NCI-H1105 treated with DMSO at 0.1 percent for 48 hours (cell line): ENCODE measurements at regions not wholly inside any gene's neighbourhood (a gene's known extent, or its start where the extent isn't known, plus 50 kb on each side); places are given as distances from the start of the nearest gene placed in this dataset.
"Not testable (repeated sequence)": the region's sequence is repeated elsewhere in the genome, so short reads cannot be mapped to it uniquely, and the experiment has no call there.

Experiments
- DNase-seq: peaks from one replicate; lab custom pipeline; 2025; lab: John Stamatoyannopoulos, UW

DNA sequence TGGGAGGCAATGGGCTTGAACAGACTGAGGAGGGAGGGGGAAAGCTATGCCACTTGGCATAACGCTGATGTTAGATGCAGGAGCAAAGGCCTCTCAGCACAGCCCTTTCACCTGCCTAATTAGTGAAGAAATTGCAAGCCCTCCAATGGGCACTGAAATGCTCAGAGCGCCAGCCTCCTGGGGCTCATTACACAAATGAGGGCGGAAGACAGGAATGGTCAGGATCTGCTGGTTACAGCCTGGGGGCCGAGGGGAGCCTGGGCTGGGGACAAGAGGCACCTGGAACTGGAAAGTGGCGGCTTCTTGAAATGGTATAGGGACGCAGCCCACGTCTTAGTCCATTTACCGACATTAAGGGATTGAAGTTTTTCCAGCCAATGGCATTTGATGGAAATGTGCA is 50.2 kb upstream of the PLET1 start:
- DNase-seq, result no peak

GRCh38 chr11:112315057-112315720 is 54.5 kb upstream of the PLET1 start:
- DNase-seq, result no peak

- DNase-seq, result no peak
These were observed 55.4 kb upstream of the PLET1 start for GRCh38 chr11:112315861-112316739.

- DNase-seq, result no peak
These were observed 56.3 kb upstream of the PLET1 start for GRCh38 chr11:112316971-112317370.

DNA sequence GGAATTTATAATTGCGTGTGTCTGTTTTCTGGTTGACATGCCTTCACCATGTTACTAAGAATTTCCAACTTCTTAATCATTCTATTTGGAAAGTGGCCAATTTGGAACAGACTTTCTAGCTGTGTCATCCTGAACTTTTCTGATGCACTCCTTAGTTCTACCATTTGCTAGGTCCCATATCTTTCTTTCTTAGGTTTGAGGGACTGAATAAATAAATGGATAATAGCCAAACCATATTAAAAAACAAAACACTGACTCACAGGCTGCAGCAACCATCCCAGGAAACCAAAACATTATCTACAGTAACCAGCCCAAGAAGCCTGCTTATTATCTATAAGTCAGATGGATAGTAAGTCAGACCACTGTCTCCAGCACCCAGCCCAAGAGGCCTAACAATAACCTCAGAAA is 57.5 kb upstream of the PLET1 start:
- DNase-seq, result no peak

GRCh38 chr11:112318661-112319060 is 58.0 kb upstream of the PLET1 start:
- no peak for DNase-seq

DNA sequence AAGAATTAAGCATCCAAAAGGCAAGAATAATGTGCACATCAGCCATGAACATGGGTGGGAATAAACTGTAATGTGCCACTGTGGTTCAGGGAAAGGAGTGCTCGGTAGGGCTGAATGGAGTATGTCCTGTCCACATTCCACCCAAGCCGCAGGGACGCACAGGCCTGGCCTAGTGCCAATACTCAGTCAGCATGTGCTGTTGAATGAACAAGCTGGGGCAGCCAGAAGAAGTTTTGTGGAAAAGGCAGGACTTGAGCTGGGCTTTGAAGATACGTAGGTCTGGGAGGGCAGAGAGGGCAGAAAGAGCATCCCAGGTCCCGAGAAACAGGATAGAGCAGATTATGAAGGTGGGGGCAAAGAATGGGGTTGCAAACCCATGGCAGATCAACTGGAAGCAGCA is 60.0 kb upstream of the PLET1 start:
- DNase-seq, result peak; percentile 36

- peak; percentile 93 for DNase-seq
These were observed 61.0 kb upstream of the PLET1 start for GRCh38 chr11:112321501-112322172.

- no peak for DNase-seq
These were observed 61.6 kb upstream of the PLET1 start for GRCh38 chr11:112322173-112322790.

DNA sequence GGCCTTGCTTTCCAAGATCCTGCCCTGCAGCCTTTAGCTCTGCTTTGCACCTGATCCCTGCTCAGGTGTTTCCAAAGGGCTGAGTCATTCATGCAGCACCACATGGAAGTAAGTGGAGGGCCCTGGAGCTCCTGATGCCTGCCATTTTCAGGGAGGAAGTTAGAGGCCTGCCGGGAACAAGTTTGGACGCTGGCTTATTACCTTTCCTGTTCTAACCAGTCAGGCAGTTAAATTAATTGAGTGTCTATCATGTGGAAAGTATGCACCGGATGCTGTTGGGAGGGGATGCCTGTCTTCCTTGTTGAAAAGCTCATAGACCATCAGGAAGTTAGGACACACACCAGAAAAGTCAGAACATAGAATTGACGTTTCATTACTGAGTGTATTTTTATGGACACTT is 73.7 kb upstream of the PLET1 start:
- no peak for DNase-seq

- no peak for DNase-seq
These were observed 75.8 kb upstream of the PLET1 start for GRCh38 chr11:112336356-112336886.

GRCh38 chr11:112339566-112339965 is 78.9 kb upstream of the PLET1 start:
- DNase-seq, result no peak

GRCh38 chr11:112343368-112344039 is 82.8 kb upstream of the PLET1 start:
- DNase-seq, result no peak

- DNase-seq, result no peak
These were observed 83.4 kb upstream of the PLET1 start for GRCh38 chr11:112344040-112344413.

DNA sequence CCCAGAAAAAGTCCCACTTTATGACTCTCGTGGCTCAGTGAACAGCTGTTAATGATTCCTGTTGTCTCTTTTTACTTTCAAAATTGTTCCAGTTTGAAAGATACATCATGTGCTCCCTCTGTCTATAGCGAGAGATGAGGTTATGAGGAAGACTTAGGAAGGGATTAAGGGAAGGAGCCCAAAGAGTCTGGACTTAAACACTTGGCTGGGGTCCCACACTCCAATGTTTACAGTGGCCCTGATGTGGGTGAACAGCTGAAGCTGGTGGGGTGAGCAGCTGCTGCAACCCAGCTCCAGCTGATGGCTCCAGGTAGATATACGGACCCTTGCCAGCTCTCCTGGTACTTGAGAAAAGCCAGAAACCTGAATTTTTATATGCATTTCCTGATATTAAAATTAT is 84.5 kb upstream of the PLET1 start:
- no peak for DNase-seq

- no peak for DNase-seq
These were observed 85.0 kb upstream of the PLET1 start for GRCh38 chr11:112345706-112346105.

- no peak for DNase-seq
These were observed 85.9 kb upstream of the PLET1 start for GRCh38 chr11:112346586-112346985.

GRCh38 chr11:112348480-112349029 is 87.9 kb upstream of the PLET1 start:
- no peak for DNase-seq

- DNase-seq, result not testable (repeated sequence)
These were observed 90.8 kb upstream of the PLET1 start for GRCh38 chr11:112351423-112351822.

- DNase-seq, result no peak
These were observed 92.2 kb upstream of the PLET1 start for GRCh38 chr11:112352907-112353306.

- no peak for DNase-seq
These were observed 93.7 kb upstream of the PLET1 start for GRCh38 chr11:112354364-112354763.
